ENCODE measurements at regions not wholly inside any gene's neighbourhood (a gene's known extent, or its start where the extent isn't known, plus 50 kb on each side); places are given as distances from the start of the nearest gene placed in this dataset.
"Not testable (repeated sequence)": the region's sequence is repeated elsewhere in the genome, so short reads cannot be mapped to it uniquely, and the experiment has no call there.

- DNase-seq (ENCODE audit: low read depth in 2 of 2), result not testable (repeated sequence)
Observed at GRCh38 chr21:17139159-17139558, 373.7 kb upstream of the CXADR start.

- DNase-seq (ENCODE audit: low read depth in 2 of 2), result no peak
Observed at GRCh38 chr21:17139696-17140095, 373.1 kb upstream of the CXADR start.

- no peak for DNase-seq (ENCODE audit: low read depth in 2 of 2)
Observed at GRCh38 chr21:17146426-17146825, 366.4 kb upstream of the CXADR start.

GRCh38 chr21:17159697-17160096, 353.1 kb upstream of the CXADR start:
- no peak for DNase-seq (ENCODE audit: low read depth in 2 of 2)

GRCh38 chr21:17185674-17186073, 327.2 kb upstream of the CXADR start:
- DNase-seq (ENCODE audit: low read depth in 2 of 2), result no peak

- DNase-seq (ENCODE audit: low read depth in 2 of 2), result no peak
Observed at GRCh38 chr21:17189963-17190362, 322.9 kb upstream of the CXADR start.

- no peak for DNase-seq (ENCODE audit: low read depth in 2 of 2)
Observed at GRCh38 chr21:17191346-17191993, 321.4 kb upstream of the CXADR start.

- DNase-seq (ENCODE audit: low read depth in 2 of 2), result no peak
Observed at GRCh38 chr21:17195351-17195750, 317.5 kb upstream of the CXADR start.

GRCh38 chr21:17195976-17196375, 316.9 kb upstream of the CXADR start:
- no peak for DNase-seq (ENCODE audit: low read depth in 2 of 2)

GRCh38 chr21:17196623-17197022, 316.2 kb upstream of the CXADR start:
- DNase-seq (ENCODE audit: low read depth in 2 of 2), result no peak

GRCh38 chr21:17197996-17198395, 314.8 kb upstream of the CXADR start:
- no peak for DNase-seq (ENCODE audit: low read depth in 2 of 2)

- DNase-seq (ENCODE audit: low read depth in 2 of 2), result no peak
Observed at GRCh38 chr21:17200250-17200649, 312.6 kb upstream of the CXADR start.

- no peak for DNase-seq (ENCODE audit: low read depth in 2 of 2)
Observed at GRCh38 chr21:17201741-17202260, 311.0 kb upstream of the CXADR start.

- no peak for DNase-seq (ENCODE audit: low read depth in 2 of 2)
Observed at GRCh38 chr21:17214801-17215200, 298.0 kb upstream of the CXADR start.

- not testable (repeated sequence) for DNase-seq (ENCODE audit: low read depth in 2 of 2)
Observed at GRCh38 chr21:17219050-17219449, 293.8 kb upstream of the CXADR start.

- DNase-seq (ENCODE audit: low read depth in 2 of 2), result no peak
Observed at GRCh38 chr21:17231124-17231523, 281.7 kb upstream of the CXADR start.

GRCh38 chr21:17231771-17232170, 281.1 kb upstream of the CXADR start:
- no peak for DNase-seq (ENCODE audit: low read depth in 2 of 2)

GRCh38 chr21:17238468-17238867, 274.4 kb upstream of the CXADR start:
- DNase-seq (ENCODE audit: low read depth in 2 of 2), result no peak

GRCh38 chr21:17250778-17251241, 262.0 kb upstream of the CXADR start:
- no peak for DNase-seq (ENCODE audit: low read depth in 2 of 2)

- no peak for DNase-seq (ENCODE audit: low read depth in 2 of 2)
Observed at GRCh38 chr21:17257784-17258183, 255.1 kb upstream of the CXADR start.

GRCh38 chr21:17264182-17264581, 248.7 kb upstream of the CXADR start:
- DNase-seq (ENCODE audit: low read depth in 2 of 2), result no peak

- DNase-seq (ENCODE audit: low read depth in 2 of 2), result no peak
Observed at GRCh38 chr21:17269760-17270159, 243.1 kb upstream of the CXADR start.

- no peak for DNase-seq (ENCODE audit: low read depth in 2 of 2)
Observed at GRCh38 chr21:17270229-17270628, 242.6 kb upstream of the CXADR start.

GRCh38 chr21:17279663-17280062, 233.2 kb upstream of the CXADR start:
- DNase-seq (ENCODE audit: low read depth in 2 of 2), result no peak

Measured in stimulated activated CD8-positive, alpha-beta memory T cell treated with anti-CD3 and anti-CD28 coated beads, Interleukin-7, amount 100 ng/mL, for 1 hour (primary cell).